B cell (primary cell): ENCODE measurements at regions not wholly inside any gene's neighbourhood (a gene's known extent, or its start where the extent isn't known, plus 50 kb on each side); places are given as distances from the start of the nearest gene placed in this dataset.

ENCODE experiments used
- ATAC-seq: fragments of 200-7000 bp; cut with Tn5 transposase; one replicate; pipeline ENCODE4 v1.10.0; 2021; ENCODE audit warnings: low read depth, mild to moderate bottlenecking, moderate number of reproducible peaks, moderate library complexity
- CTCF ChIA-PET: fragments of 350-600 bp; sonication (Branson Sonifier 250); formaldehyde crosslinking; loops from one replicate; lab custom pipeline; 2021; ENCODE audit warnings: antibody characterized with exemption, inconsistent platforms; lab: Charles Lee
- POLR2A ChIA-PET: fragments of 350-600 bp; sonication (Branson Sonifier 250); formaldehyde crosslinking; loops from one replicate; lab custom pipeline; 2021; ENCODE audit warnings: antibody characterized with exemption; lab: Charles Lee
- DNase-seq: peaks from one replicate; pipeline ENCODE4 v3.0.0; 2013
- H2AFZ ChIP-seq: 2 replicates; pipeline ENCODE4 v1.6.1; 2012; ENCODE audit warnings: mild to moderate bottlenecking, low read depth, low read length; ENCODE audit not compliant: insufficient read depth, poor library complexity, severe bottlenecking
- H3K27ac ChIP-seq, 2 donors: 1 replicate in 1 of 2; 2 replicates in 1 of 2; pipeline ENCODE4 v1.5.1; 2012 to 2013; ENCODE audit warnings: low read length in 2 of 2, mild to moderate bottlenecking in 2 of 2, moderate library complexity in 1 of 2
- H3K27me3 ChIP-seq, 4 experiments: fragments of 200-600 bp in 1 of 4; sonication (generic) in 1 of 4; replicated peaks in 1 of 4; 1 replicate in 2 of 4; 2 replicates in 2 of 4; pipeline versions ENCODE4 v1.6.1 to v1.7.0; 2013 to 2016; ENCODE audit warnings: low read length in 3 of 4, mild to moderate bottlenecking in 2 of 4, mixed read lengths in 1 of 4, moderate library complexity in 1 of 4; ENCODE audit not compliant: insufficient read depth in 4 of 4, control insufficient read depth in 3 of 4; ENCODE audit errors: control extremely low read depth in 1 of 4
- H3K36me3 ChIP-seq, 2 experiments: replicated peaks in 1 of 2; 1 replicate in 1 of 2; 2 replicates in 1 of 2; pipeline versions ENCODE4 v1.6.1 to v1.7.1; 2013; ENCODE audit warnings: low read length in 1 of 2; ENCODE audit not compliant: insufficient read depth in 2 of 2, control insufficient read depth in 1 of 2; ENCODE audit errors: control extremely low read depth in 1 of 2, extremely low read depth in 1 of 2
- H3K4me1 ChIP-seq, 2 donors: fragments of 200-600 bp in 1 of 2; sonication (generic) in 1 of 2; 1 replicate in 1 of 2; 2 replicates in 1 of 2; pipeline versions ENCODE4 v1.5.1 to v1.6.1; 2013 to 2017; ENCODE audit warnings: low read length in 2 of 2; ENCODE audit not compliant: control insufficient read depth in 2 of 2, insufficient read depth in 2 of 2
- H3K4me2 ChIP-seq: replicated peaks from 2 replicates; pipeline ENCODE3; 2012; ENCODE audit warnings: mild to moderate bottlenecking, low read depth, low read length; ENCODE audit not compliant: poor library complexity, severe bottlenecking
- H3K4me3 ChIP-seq, 5 experiments: fragments of 200-600 bp in 1 of 5; sonication (generic) in 1 of 5; 1 replicate in 3 of 5; 2 replicates in 2 of 5; pipeline versions ENCODE4 v1.5.1 to v1.7.0; 2011 to 2016; ENCODE audit warnings: low read length in 4 of 5, mild to moderate bottlenecking in 4 of 5, low read depth in 2 of 5, control low read depth in 1 of 5, moderate library complexity in 1 of 5; ENCODE audit not compliant: insufficient read depth in 1 of 5; ENCODE audit errors: control extremely low read depth in 1 of 5, extremely low read depth in 1 of 5
- H3K79me2 ChIP-seq: fragments of 200-600 bp; sonication (generic); one replicate; pipeline ENCODE4 v1.6.0; 2016; ENCODE audit warnings: low read length; ENCODE audit not compliant: control insufficient read depth, insufficient read depth
- H3K9ac ChIP-seq: fragments of 200-600 bp; sonication (generic); 2 replicates; pipeline ENCODE4 v1.6.1; 2017; ENCODE audit warnings: mild to moderate bottlenecking, low read length, moderate library complexity
- H3K9me3 ChIP-seq, 3 donors: one replicate each; pipeline versions ENCODE4 v1.6.1 to v1.7.1; 2013; ENCODE audit warnings: low read length in 2 of 3; ENCODE audit not compliant: control insufficient read depth in 2 of 3, insufficient read depth in 1 of 3; ENCODE audit errors: control extremely low read depth in 1 of 3
- H4K20me1 ChIP-seq: 2 replicates; pipeline ENCODE4 v1.6.0; 2012; ENCODE audit warnings: mild to moderate bottlenecking, low read length; ENCODE audit not compliant: insufficient read depth, control insufficient read depth, poor library complexity, severe bottlenecking
- H3K27ac Mint-ChIP-seq: one replicate; pipeline ENCODE4 v1.8.0; 2021; ENCODE audit warnings: mixed read lengths
- H3K27me3 Mint-ChIP-seq: one replicate; pipeline ENCODE4 v1.8.0; 2021; ENCODE audit warnings: mixed read lengths
- H3K4me1 Mint-ChIP-seq: one replicate; pipeline ENCODE4 v1.8.0; 2021; ENCODE audit warnings: mixed read lengths
- H3K4me3 Mint-ChIP-seq: one replicate; pipeline ENCODE4 v1.8.0; 2021; ENCODE audit warnings: mixed read lengths
- H3K9me3 Mint-ChIP-seq: one replicate; pipeline ENCODE4 v1.8.0; 2022; ENCODE audit warnings: mixed read lengths; ENCODE audit not compliant: insufficient read depth
- CTCF ChIP-seq: fragments of 200-600 bp; IDR thresholded peaks from one replicate; pipeline ENCODE4 v1.8.0; 2022; ENCODE audit warnings: antibody characterized with exemption, mild to moderate bottlenecking
- EZH2 ChIP-seq: IDR thresholded peaks from 2 replicates; pipeline ENCODE4 v1.6.1; 2012; ENCODE audit warnings: borderline replicate concordance, low read depth, mild to moderate bottlenecking, moderate library complexity, low read length; ENCODE audit not compliant: insufficient read depth, poor library complexity, severe bottlenecking
- WGBS: methylation state at CpG from one replicate; pipeline ENCODE4 v1.1.5; 2013; ENCODE audit warnings: missing lambda C conversion rate; ENCODE audit not compliant: insufficient coverage; 5-methylcytosine and 5-hydroxymethylcytosine counted together
- intact Hi-C: fragments of 100-400 bp; cut with micrococcal nuclease; formaldehyde crosslinking; loops from one replicate; pipeline ENCODE4 v1.10.0; 2022

- Histone ChIP-seq H3K4me1 (no peaks in the 10 kb centered on the region), H3K27me3 (peaks cover 0 to 3% (median 0%) of the 10 kb centered on the region in 4 experiments), H3K9ac (no peak overlapping the region), H3K4me3 (no peak overlapping the region), H3K9me3 (no peaks in the 10 kb centered on the region), H3K27ac (no peak overlapping the region), H4K20me1 (no peaks in the 10 kb centered on the region), H3K4me2 (no peak overlapping the region), H3K79me2 (no peaks in the 10 kb centered on the region), H2AFZ (no peak overlapping the region), H3K36me3 (no peaks in the 10 kb centered on the region)
- no peaks in the 10 kb centered on the region for H3K9me3 Mint-ChIP-seq
- ATAC-seq (no peak), DNase-seq (no peak)
- no peak overlapping the region for H3K4me3 Mint-ChIP-seq
- no peak overlapping the region for H3K27ac Mint-ChIP-seq
- POLR2A ChIA-PET, result no interaction called here
- CTCF ChIA-PET, result interaction anchor here (1.1 kb wide), 1 partner anchor 102 kb away, joined by 5 read pairs; no protein-coding TSS in a partner anchor
- intact Hi-C loops, result no loop called here
- no peaks in the 10 kb centered on the region for H3K4me1 Mint-ChIP-seq
- 86% methylated on average over 1 of the region's 2 CpGs for WGBS
- TF ChIP-seq EZH2 (no peak), CTCF (no peak)
- H3K27me3 Mint-ChIP-seq, result peaks cover 4% of the 10 kb centered on the region
Measured at GRCh38 chr2:28696261-28696660, 55.4 kb upstream of the PPP1CB start.

GRCh38 chr2:28697602-28698149 is 54.0 kb upstream of the PPP1CB start:
- H3K4me2 ChIP-seq, result no peak overlapping the region
- no peak overlapping the region for H2AFZ ChIP-seq
- ChIA-PET CTCF (no interaction called here), POLR2A (no interaction called here)
- intact Hi-C loops, result no loop called here
- no peaks in the 10 kb centered on the region for H3K9me3 ChIP-seq
- H3K27me3 Mint-ChIP-seq, result no peaks in the 10 kb centered on the region
- H3K27ac Mint-ChIP-seq, result no peak overlapping the region
- H3K9ac ChIP-seq, result no peak overlapping the region
- no peaks in the 10 kb centered on the region for H3K4me1 ChIP-seq
- WGBS, result no CpG with 5 or more reads among the region's 1 CpG
- no peak overlapping the region for H3K27ac ChIP-seq
- H3K36me3 ChIP-seq, result no peaks in the 10 kb centered on the region
- no peaks in the 10 kb centered on the region for H3K4me1 Mint-ChIP-seq
- no peak for TF ChIP-seq CTCF
- no peaks in the 10 kb centered on the region for H3K9me3 Mint-ChIP-seq
- no peak for DNase-seq
- no peaks in the 10 kb centered on the region for H3K79me2 ChIP-seq
- H3K4me3 ChIP-seq, result no peak overlapping the region
- H3K27me3 ChIP-seq, result peaks cover 0 to 2% (median 0%) of the 10 kb centered on the region in 4 experiments
- no peak overlapping the region for H3K4me3 Mint-ChIP-seq
- no peak for ATAC-seq
- no peaks in the 10 kb centered on the region for H4K20me1 ChIP-seq
